Stimulated activated CD4-positive, alpha-beta T cell treated with anti-CD3 and anti-CD28 coated beads, Interleukin-4, amount 100 ng/mL, for 48 hours (primary cell): ENCODE measurements at regions not wholly inside any gene's neighbourhood (a gene's known extent, or its start where the extent isn't known, plus 50 kb on each side); places are given as distances from the start of the nearest gene placed in this dataset.
"Not testable (repeated sequence)": the region's sequence is repeated elsewhere in the genome, so short reads cannot be mapped to it uniquely, and the experiment has no call there.

Experiments used
- DNase-seq, 2 donors: peaks; one replicate each; pipeline ENCODE4 v3.0.0-alpha.2; 2020; ENCODE audit warnings: low read depth in 2 of 2

- no peak for DNase-seq
Measured at GRCh38 chr5:135157421-135158313, 123.6 kb upstream of the PITX1 start.

DNA sequence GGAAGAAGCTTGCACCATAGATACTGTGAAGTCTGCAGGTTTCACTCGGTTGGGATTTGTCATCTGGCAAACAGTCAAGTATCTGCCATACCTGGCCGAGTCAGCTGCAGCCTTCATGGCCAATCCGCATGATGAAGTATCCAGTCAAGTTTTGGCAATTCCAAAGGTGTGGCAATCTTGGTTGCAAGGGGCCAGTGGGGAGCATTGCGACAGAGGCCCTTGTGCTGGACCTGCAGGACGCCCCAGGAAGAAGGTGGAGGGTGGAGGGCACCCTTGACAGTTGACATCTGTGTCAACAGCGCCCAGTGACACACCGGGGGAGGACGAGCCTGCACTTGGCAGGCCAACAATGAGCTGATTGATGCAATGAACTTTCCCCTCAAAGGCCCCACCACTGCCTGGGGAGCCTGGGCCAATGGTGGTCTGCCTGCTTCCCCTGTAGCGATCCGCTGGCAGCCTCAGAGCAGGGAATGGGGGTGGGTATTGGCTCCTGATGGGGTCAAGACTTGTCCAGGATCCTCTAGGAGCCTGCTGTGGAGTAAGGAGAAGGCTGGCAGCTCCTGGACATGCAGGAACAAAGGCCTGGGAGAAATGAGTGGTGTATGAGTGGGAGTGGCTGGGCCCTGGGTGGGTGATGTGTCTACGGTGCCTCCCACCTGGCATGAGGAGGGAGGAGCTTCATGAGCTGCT is 122.8 kb upstream of the PITX1 start:
- DNase-seq = no peak

DNA sequence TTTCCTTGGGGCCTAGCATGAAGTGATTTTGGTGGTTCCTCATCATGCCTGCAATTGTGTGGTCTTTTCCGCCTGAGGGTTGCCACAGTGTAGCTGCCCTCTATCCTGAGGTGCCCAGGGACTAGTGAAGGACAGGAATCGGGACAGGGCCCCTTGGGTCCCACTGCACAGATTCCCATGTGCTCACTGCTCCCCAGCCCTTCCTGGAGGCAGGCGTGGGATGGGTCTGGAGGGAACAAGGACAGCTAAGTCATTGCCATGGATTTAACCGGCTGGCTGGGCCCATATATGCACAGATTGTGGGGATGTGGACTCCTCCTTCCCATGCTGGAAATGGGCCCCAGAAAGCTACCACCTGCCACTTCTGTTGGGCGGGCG is 122.3 kb upstream of the PITX1 start:
- no peak for DNase-seq

DNA sequence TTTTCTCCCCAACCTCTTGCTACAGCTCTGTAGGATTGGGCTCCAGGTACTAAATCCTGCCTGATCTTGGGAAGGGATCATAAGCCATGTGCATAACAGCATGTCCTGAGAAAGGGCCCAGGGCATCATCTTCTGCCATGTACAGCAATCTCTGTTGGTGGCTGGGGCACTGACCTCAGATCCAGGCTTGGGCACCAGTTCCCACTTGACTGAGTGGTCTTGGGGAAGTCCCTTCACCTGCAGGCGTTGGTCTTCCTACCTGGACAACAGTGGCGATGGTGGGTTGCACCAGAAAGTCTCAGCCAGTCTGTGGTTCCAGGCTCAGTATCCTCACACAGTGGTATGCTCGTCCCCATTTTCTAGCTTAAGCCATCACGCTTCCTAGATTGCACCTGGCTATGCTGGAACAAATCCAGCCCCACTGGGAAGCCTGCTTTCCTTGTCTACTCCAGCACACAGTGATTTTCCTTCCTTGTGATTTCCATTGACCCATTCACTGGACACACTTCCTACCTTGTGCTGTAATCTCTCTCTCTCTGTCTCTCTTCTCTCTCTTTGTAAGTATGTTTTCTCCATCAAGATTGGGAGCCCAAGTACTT is 121.7 kb upstream of the PITX1 start:
- DNase-seq = no peak

DNA sequence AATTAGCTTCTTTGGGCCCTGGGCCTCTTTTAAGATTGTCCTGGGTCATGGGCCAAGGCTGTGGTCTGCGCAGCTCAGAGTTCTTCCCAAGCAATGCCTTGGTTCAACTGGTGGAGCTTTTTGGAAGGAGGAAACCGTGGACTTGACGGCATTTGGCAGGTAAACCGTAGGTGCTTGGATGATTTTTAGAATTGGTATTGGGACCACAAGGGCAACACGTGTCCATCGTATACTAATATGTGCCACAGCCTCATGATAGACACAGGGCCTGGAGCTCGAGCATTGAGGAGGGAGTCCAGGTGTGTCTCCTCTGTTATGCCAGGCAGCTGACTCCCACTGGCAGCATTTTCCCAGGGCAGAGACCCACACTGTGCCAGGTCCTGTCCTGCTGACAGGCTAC is 120.9 kb upstream of the PITX1 start:
- no peak for DNase-seq

GRCh38 chr5:135154197-135154596 is 120.2 kb upstream of the PITX1 start:
- no peak for DNase-seq

DNA sequence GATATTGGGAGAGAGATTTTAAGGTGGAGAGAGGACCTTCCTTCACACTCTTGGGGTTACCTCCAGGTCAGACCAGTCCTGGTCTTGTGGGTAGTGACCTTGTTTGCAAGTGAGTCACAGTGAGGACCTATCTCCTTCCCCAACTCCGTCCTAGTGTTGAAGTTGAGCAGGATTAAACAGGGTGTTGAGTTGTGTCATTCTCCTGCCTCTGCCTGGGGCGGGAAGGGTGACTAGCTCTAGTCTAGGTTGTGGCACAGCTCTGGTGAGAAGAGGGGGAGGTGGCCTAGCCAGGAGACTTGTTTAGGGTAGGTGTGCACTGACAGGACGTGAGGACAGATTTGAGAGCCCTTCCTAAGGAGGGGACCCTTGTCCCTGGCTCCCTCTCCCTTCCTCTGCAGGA is 119.6 kb upstream of the PITX1 start:
- no peak for DNase-seq

- no peak for DNase-seq
Measured at GRCh38 chr5:135153259-135153658, 119.2 kb upstream of the PITX1 start.

DNA sequence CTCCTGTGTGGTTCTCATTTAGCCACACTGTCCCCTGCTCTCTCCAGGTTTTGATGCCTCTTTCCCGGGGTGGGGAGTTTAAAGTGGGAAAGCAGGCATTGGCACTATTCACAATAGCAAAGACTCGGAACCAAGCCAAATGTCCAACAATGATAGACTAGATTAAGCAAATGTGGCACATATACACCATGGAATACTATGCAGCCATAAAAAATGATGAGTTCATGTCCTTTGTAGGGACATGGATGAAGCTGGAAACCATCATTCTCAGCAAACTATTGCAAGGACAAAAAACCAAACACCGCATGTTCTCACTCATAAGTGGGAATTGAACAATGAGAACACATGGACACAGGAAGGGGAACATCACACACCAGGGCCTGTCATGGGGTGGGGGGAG is 117.6 kb upstream of the PITX1 start:
- DNase-seq = not testable (repeated sequence)

GRCh38 chr5:135151256-135151655 is 117.2 kb upstream of the PITX1 start:
- no peak for DNase-seq

DNA sequence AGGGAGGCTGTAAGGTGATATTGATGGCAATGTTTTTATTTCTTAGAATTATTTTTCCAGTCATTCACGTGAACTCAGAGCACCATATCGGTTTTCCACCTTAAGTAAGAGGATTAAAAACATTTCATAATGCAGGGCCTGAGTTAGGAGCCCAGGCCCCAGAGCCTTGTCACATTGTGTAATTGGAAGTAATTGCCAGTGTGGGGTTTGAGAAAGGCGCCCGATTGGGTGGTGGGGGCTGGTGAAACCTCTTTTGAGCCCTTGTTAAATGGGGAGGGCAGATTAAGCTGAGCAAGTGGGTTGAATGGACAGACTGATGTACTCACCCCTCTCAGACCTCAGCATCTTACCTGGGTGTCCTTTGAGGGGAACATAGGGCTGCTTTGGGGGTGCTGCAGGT is 116.7 kb upstream of the PITX1 start:
- no peak for DNase-seq

GRCh38 chr5:135149956-135150723 is 116.1 kb upstream of the PITX1 start:
- no peak for DNase-seq

DNA sequence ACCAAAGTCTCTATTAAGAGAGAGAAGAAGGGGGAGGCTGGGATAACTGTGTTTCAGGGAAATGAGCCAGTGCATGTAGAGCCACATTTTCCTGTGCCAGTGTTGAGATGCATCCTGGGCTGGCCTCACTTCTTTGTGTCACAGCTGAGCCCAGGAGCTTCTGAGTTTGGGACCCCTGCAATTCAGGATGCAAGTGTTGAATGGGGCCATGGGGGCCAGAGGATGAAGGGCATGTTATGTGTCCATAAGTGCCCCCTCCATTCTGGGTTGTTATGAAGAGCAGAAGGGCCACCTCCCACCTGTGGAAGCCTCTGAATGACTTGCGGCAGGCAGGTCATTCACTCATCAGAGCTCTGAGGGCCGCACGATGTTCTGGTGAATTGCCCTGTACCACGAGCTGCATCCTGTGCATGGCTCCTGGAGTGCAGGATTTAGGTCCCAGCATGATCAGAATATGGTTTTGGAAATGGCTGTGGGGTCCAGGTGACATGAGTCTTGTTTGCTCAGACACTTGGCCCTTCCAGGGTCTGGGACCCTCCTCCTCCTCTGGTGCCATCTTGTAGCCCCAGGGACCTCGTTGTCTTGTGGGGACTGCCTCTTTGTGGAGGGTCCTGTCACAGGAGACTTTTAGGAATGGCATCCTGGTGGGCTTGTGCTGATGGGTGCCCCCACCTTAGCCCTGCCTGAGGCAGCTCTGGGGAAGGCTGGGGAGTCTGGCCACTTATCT is 115.4 kb upstream of the PITX1 start:
- DNase-seq = no peak

DNA sequence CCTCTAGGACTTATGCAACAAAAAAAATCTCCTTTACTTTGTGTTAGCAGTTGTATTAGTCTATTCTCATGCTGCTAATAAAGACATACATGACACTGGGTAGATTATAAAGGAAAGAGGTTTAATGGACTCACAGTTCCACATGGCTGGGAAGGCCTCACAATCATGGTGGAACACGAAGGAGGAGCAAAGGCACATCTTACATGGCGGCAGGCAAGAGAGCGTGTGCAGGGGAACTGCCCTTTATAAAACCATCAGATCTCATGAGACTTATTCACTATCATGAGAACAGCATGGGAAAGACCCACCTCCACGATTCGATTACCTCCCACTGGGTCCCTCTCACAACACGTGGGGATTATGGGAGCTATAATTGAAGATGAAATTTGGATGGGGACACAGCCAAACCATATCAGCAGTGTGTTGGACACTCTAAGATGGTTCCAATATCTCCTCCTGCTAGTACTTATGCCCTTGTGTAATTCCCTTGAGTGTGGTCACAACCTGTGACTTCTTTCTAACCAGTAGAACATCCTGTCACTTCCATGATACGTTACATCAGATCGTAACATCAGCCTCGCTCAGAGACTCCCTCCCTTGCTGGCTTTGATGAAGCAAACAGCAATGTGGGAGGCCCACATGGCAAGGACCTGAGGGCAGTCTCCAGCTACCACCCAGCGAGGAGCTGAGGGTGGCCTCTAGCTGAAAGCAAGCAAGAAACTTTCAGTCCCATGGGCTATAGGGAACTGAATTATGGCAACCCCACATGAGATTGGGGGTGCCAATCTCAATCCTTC is 113.5 kb upstream of the PITX1 start:
- no peak for DNase-seq

DNA sequence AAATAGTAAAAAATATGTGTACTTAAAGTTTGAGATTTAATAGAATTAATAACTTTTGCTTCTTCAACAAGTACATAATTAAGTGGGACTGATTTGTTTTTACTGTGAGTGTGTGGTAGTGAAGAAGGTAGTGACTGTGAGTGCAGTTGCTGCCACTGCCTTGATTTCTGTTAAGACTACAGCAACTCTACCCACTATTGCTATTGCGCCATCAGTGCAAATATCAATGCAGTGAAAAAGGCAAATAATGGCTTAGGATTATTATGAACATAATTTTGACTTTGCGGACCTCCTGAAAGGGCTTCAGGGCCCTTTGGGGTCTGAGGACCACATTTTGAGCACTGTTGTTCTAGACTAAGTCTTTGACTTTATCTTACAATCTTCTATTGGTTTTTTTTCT is 112.0 kb upstream of the PITX1 start:
- no peak for DNase-seq

DNA sequence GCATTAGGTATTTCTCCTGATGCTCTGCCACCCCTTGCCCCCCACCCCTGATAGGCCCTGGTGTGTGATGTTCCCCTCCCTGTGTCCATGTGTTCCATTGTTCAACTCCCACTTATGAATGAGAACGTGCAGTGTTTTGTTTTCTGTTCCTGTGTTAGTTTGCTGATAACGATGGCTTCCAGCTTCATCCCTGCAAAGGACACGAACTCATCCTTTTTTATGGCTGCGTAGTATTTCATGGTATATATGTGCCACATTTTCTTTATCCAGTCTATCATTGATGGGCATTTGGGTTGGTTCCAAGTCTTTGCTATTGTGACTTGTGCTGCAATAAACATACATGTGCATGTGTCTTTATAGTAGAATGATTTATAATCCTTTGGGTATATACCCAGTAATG is 109.7 kb upstream of the PITX1 start:
- DNase-seq = not testable (repeated sequence)

- DNase-seq = no peak
Measured at GRCh38 chr5:135141303-135142268, 107.6 kb upstream of the PITX1 start.

- no peak for DNase-seq
Measured at GRCh38 chr5:135140446-135141204, 106.6 kb upstream of the PITX1 start.
